Liver (tissue), 3 donors: ENCODE measurements at regions not wholly inside any gene's neighbourhood (a gene's known extent, or its start where the extent isn't known, plus 50 kb on each side); places are given as distances from the start of the nearest gene placed in this dataset.

Source experiments
- FOXA1 ChIP-seq: IDR thresholded peaks from 2 replicates; pipeline ENCODE4 v1.6.1; 2016; ENCODE audit warnings: antibody characterized with exemption
- JUND ChIP-seq, 2 donors: IDR thresholded peaks; 2 replicates each; pipeline ENCODE4 v1.6.1; 2016; ENCODE audit warnings: antibody characterized with exemption in 2 of 2
- TF ChIP-seq, protein P1 (sequence below): fragments of 150-350 bp; IDR thresholded peaks from 2 replicates; pipeline ENCODE4 v1.5.1; 2017; ENCODE audit warnings: improper control_type of control experiment, low read depth, low read length; ENCODE audit not compliant: missing input control
- TF ChIP-seq, protein P2 (sequence below): IDR thresholded peaks from 2 replicates; pipeline ENCODE4 v1.6.1; 2016; ENCODE audit warnings: antibody characterized with exemption, mild to moderate bottlenecking
- TF ChIP-seq, protein P3 (sequence below): IDR thresholded peaks from 2 replicates; pipeline ENCODE4 v1.6.1; 2016; ENCODE audit warnings: antibody characterized with exemption
- donor health status: healthy.
- donor health status: healthy.

DNA sequence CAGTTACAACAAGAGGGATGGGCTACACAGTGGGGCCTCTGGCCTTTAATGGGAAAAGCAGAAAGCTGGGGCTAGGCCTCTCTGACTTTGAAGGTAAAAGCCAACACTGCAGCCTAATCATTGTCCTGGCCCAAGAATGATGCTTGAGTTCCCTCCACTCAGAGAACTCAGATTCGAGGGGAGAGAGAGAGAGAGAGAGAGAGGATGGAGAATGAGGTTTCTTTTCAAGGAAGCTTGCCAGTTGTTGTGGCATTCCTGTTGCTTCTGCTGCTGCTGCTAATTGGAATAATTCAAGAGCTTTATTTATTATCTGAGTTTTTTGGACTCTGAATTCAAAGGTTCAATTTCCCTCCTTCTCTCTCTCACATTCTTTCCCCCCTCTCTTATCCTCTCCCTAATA is 144.6 kb upstream of the IRX6 start:
- TF ChIP-seq, protein P1, sequence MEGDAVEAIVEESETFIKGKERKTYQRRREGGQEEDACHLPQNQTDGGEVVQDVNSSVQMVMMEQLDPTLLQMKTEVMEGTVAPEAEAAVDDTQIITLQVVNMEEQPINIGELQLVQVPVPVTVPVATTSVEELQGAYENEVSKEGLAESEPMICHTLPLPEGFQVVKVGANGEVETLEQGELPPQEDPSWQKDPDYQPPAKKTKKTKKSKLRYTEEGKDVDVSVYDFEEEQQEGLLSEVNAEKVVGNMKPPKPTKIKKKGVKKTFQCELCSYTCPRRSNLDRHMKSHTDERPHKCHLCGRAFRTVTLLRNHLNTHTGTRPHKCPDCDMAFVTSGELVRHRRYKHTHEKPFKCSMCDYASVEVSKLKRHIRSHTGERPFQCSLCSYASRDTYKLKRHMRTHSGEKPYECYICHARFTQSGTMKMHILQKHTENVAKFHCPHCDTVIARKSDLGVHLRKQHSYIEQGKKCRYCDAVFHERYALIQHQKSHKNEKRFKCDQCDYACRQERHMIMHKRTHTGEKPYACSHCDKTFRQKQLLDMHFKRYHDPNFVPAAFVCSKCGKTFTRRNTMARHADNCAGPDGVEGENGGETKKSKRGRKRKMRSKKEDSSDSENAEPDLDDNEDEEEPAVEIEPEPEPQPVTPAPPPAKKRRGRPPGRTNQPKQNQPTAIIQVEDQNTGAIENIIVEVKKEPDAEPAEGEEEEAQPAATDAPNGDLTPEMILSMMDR = no peak
- TF ChIP-seq, protein P2, sequence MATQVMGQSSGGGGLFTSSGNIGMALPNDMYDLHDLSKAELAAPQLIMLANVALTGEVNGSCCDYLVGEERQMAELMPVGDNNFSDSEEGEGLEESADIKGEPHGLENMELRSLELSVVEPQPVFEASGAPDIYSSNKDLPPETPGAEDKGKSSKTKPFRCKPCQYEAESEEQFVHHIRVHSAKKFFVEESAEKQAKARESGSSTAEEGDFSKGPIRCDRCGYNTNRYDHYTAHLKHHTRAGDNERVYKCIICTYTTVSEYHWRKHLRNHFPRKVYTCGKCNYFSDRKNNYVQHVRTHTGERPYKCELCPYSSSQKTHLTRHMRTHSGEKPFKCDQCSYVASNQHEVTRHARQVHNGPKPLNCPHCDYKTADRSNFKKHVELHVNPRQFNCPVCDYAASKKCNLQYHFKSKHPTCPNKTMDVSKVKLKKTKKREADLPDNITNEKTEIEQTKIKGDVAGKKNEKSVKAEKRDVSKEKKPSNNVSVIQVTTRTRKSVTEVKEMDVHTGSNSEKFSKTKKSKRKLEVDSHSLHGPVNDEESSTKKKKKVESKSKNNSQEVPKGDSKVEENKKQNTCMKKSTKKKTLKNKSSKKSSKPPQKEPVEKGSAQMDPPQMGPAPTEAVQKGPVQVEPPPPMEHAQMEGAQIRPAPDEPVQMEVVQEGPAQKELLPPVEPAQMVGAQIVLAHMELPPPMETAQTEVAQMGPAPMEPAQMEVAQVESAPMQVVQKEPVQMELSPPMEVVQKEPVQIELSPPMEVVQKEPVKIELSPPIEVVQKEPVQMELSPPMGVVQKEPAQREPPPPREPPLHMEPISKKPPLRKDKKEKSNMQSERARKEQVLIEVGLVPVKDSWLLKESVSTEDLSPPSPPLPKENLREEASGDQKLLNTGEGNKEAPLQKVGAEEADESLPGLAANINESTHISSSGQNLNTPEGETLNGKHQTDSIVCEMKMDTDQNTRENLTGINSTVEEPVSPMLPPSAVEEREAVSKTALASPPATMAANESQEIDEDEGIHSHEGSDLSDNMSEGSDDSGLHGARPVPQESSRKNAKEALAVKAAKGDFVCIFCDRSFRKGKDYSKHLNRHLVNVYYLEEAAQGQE = no peak
- no peak for TF ChIP-seq FOXA1
- no peak for TF ChIP-seq JUND (IDR thresholded peaks at IDR 0.05)
- TF ChIP-seq, protein P3, sequence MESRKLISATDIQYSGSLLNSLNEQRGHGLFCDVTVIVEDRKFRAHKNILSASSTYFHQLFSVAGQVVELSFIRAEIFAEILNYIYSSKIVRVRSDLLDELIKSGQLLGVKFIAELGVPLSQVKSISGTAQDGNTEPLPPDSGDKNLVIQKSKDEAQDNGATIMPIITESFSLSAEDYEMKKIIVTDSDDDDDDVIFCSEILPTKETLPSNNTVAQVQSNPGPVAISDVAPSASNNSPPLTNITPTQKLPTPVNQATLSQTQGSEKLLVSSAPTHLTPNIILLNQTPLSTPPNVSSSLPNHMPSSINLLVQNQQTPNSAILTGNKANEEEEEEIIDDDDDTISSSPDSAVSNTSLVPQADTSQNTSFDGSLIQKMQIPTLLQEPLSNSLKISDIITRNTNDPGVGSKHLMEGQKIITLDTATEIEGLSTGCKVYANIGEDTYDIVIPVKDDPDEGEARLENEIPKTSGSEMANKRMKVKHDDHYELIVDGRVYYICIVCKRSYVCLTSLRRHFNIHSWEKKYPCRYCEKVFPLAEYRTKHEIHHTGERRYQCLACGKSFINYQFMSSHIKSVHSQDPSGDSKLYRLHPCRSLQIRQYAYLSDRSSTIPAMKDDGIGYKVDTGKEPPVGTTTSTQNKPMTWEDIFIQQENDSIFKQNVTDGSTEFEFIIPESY = no peak
